LHCN-M2 (cell line): ENCODE measurements at regions not wholly inside any gene's neighbourhood (a gene's known extent, or its start where the extent isn't known, plus 50 kb on each side); places are given as distances from the start of the nearest gene placed in this dataset.

Experiments used
- DNase-seq: peaks from one replicate; pipeline ENCODE4 v3.0.0-alpha.2; 2012; ENCODE audit warnings: low read depth

- DNase-seq: no peak
These were observed 146.9 kb downstream of the C16orf95 start for GRCh38 chr16:87170310-87170709.

GRCh38 chr16:87171723-87172122 is 145.5 kb downstream of the C16orf95 start:
- no peak for DNase-seq

- no peak for DNase-seq
These were observed 144.6 kb downstream of the C16orf95 start for GRCh38 chr16:87172632-87173031.

- no peak for DNase-seq
These were observed 143.8 kb downstream of the C16orf95 start for GRCh38 chr16:87173294-87173893.

GRCh38 chr16:87174061-87174460 is 143.1 kb downstream of the C16orf95 start:
- no peak for DNase-seq

GRCh38 chr16:87176735-87177134 is 140.5 kb downstream of the C16orf95 start:
- no peak for DNase-seq

GRCh38 chr16:87177673-87178072 is 139.5 kb downstream of the C16orf95 start:
- DNase-seq: no peak

- DNase-seq: no peak
These were observed 138.9 kb downstream of the C16orf95 start for GRCh38 chr16:87178177-87178863.

- DNase-seq: no peak
These were observed 138.2 kb downstream of the C16orf95 start for GRCh38 chr16:87178977-87179376.

GRCh38 chr16:87180069-87180468 is 137.1 kb downstream of the C16orf95 start:
- no peak for DNase-seq

- no peak for DNase-seq
These were observed 134.4 kb downstream of the C16orf95 start for GRCh38 chr16:87182759-87183158.

- no peak for DNase-seq
These were observed 133.5 kb downstream of the C16orf95 start for GRCh38 chr16:87183647-87184046.

- no peak for DNase-seq
These were observed 131.9 kb downstream of the C16orf95 start for GRCh38 chr16:87185308-87185707.

GRCh38 chr16:87185983-87186382 is 131.2 kb downstream of the C16orf95 start:
- no peak for DNase-seq

- DNase-seq: no peak
These were observed 130.7 kb downstream of the C16orf95 start for GRCh38 chr16:87186446-87186845.

GRCh38 chr16:87186876-87187533 is 130.2 kb downstream of the C16orf95 start:
- DNase-seq: no peak

- no peak for DNase-seq
These were observed 129.1 kb downstream of the C16orf95 start for GRCh38 chr16:87188104-87188503.

GRCh38 chr16:87189426-87189825 is 127.8 kb downstream of the C16orf95 start:
- no peak for DNase-seq

GRCh38 chr16:87190288-87191230 is 126.6 kb downstream of the C16orf95 start:
- no peak for DNase-seq

- DNase-seq: no peak
These were observed 124.6 kb downstream of the C16orf95 start for GRCh38 chr16:87192452-87193073.

- DNase-seq: no peak
These were observed 123.0 kb downstream of the C16orf95 start for GRCh38 chr16:87194172-87194571.
